GM21529 (cell line): ENCODE measurements at regions not wholly inside any gene's neighbourhood (a gene's known extent, or its start where the extent isn't known, plus 50 kb on each side); places are given as distances from the start of the nearest gene placed in this dataset.

Source experiments
- ATAC-seq: cut with Tn5 transposase; IDR thresholded peaks from one replicate; pipeline ENCODE4 v1.9.1; 2021; ENCODE audit not compliant: unreplicated experiment

DNA sequence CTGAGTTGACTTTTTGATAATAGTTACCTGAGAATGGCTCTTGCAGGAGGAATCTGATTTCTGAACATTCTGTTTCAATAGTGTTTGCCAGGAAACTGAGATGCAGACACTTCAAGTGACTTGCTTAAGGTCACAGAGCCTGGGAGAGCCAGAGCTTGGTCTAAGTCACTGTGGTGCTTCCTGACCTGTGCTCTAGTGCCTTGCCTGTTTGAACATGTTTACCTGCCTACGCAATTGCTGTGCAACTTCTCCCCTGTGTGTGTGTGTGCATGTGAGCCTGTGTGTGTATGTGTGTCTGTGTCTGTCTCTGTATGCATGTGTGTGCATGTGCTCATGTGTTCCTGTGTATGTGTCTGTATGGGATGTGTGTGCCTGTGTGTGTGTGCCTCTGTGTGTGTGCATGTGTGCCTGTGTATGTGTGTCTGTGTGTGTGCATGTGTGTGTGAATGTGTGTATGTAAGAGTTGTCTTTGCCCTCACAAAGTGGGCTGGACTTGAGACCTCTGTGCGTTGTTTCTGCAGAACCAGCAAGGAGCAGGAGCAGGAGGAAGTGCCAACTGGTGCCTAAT, 185.8 kb downstream of the GADD45G start:
- ATAC-seq: no peak

DNA sequence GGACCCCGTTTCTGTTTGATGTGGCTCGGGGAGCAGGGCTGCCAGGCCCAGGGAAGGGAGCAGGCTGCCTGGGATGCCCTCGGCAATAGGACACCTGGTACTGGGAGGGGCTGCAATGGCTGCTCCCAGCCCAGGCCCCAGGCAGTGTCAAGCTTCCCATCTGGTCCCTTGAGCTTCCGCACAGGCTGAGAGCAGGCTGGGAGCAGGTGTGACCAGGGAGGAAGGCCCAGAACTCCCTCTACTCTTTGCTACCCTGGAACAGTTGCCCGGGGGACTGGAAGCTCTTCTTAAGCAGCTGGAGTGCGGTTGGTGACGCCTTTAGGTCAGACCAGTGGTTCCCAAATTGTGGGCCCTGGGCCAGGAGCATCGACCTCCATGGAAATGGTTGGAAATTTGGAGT, 186.9 kb downstream of the GADD45G start:
- ATAC-seq: no peak

DNA sequence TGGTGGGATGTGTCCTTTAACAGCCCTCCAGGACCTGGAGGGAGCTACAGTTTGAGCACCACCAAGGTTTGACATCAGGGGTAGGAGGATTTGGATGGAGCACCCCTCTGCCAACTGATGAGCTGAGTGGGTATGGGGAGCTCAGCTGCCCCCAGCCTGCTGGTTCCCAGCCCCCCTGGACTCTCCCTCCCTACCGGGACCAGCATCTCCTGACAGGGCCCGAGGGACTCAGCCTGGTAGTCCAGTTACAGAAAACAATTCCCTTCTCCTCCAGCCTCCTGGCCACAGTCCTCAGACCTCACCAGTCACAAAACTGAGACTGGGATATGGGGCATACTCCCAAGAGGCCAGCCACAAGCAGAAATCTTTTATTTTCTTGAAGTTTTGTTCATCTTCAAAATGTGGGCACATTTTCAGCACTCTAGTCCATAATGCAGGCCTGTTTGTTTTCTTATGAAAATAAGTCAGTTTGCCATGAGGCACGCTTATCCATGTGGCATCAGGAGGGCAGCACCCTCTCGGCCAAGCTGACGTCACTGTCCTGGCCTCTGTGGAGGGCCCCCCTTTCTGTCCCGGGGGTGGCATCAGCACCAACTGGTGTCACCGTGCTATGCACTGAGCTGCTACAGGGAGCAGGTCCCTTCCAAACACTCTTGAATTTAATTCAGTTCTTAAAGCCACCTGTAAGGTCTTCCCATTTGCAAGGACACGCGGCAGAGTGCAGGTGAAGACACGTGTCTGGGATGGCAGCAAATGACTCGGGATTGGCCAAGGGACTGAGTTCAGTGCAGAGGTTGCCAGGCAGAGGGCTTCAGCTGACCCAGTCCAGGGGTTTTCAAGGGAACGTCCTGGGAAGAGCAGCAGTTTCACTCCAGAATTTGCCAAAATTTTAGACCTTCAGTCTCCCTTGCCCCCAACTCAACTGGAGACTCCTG, 187.6 kb downstream of the GADD45G start:
- no peak for ATAC-seq

GRCh38 chr9:89793124-89793495, 188.3 kb downstream of the GADD45G start:
- ATAC-seq: no peak

DNA sequence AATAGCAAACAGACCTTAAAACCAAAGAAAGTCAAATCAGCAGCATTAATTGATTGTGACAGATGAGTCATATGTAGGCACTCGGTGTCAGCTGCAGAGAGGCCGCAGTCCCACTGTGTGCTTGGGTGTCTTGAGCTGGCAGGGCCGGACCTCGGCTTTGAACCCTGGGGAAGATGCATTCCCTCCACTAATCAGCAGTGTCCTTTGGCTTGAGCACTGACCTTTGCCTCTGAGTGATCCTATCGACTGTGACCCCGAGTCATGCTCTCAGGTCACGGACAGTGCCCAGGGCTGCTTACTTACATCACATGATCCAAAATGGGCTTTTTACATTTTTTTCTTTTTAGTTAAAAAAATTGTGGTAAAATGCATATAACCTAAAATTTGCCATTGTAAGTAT, 188.7 kb downstream of the GADD45G start:
- ATAC-seq: no peak

DNA sequence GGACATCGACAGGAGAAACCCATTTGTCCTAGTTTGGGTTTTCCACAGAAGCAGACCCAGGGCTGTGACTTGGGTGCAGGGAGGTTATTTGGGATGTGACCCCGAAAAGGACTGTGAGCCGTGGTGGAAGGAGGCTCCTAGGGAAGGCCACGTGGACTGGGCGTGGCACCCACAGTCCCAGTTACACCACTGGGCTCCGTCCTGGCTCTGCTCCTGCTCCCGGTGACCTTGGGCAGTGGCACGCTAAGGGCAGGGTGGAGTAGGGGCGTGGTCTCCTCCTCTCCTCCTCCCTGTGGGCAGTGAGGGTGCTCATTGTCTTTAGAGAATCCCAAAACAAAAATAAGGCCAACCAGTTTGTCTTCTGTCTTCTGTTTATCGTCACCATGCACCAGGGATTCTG, 190.1 kb downstream of the GADD45G start:
- no peak for ATAC-seq

DNA sequence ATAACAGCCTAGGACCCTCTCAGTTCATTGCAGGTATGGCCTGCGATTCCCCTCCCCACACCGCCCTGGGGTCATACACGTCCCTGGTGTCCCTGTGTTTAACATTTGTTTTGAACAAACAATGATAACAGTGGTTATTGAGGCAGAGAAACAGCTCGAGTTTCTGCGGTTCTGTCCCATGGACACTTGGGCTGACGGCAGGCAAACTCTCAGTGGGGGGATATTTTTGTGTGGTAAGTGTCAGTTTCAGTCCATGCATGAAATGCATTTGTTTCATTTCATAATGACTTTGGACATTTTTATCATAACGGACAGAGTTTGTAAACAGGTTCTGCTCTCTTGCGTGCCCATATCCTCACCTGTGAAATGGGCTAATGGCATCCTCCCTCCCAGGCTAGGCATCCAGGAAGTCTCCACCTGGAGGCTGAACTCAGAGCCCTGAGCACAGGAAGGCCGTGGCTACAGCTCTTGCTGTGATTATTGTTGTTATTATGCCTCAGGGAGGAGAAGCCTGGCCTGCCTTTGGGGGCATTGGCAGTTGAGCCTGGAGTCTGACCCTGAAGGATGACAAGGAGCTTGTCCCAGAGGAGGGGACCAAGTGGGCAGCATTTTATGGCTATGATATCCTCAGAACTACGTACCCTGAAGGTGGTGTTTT, 190.9 kb downstream of the GADD45G start:
- no peak for ATAC-seq

- no peak for ATAC-seq
These were observed 191.8 kb downstream of the GADD45G start for GRCh38 chr9:89796606-89797005.

DNA sequence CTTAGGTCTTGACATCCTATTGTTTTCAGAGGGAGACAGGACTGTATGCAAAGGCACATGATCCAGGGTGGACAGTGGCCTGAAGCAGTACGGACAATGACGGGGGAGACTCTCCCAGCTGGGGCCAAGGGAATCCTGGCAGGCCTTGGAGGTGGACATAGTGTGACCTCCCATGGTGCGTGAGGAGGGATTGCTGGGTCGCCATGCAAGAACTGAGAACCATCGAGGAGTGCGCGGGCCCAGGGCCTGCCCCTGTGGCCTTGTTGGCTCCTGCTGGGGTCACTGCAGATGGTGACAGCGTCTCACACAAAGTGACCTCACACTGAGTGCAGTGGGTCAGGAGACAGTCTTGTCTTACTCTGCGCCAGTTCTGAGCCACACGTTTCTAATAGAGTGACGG, 192.4 kb downstream of the GADD45G start:
- ATAC-seq: no peak

DNA sequence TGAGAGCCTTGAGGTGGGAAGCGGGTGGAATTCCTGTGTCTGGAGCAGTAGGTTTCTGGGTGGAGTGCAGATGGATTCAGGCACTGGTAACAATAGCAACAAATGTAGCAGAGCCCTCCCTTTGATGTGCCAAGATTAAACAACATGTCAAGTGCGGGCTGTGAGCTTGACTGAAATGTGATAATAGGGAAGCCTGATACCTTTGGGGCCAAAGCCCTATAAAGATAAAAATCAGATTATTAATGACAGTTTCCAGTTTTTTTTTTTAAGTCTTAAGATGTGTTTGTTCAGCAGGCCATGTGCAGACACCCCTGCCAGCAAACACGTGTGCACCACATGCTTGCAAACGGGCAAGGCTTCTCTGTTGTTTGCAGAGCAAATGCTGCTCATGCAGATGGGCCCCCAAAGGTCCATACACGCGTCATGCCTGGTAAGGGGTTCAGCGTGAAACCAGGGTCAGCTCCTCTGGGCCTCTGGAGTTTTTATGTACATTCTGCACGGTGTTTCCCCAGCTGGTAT, 193.2 kb downstream of the GADD45G start:
- ATAC-seq: no peak

GRCh38 chr9:89798547-89799120, 193.8 kb downstream of the GADD45G start:
- no peak for ATAC-seq

DNA sequence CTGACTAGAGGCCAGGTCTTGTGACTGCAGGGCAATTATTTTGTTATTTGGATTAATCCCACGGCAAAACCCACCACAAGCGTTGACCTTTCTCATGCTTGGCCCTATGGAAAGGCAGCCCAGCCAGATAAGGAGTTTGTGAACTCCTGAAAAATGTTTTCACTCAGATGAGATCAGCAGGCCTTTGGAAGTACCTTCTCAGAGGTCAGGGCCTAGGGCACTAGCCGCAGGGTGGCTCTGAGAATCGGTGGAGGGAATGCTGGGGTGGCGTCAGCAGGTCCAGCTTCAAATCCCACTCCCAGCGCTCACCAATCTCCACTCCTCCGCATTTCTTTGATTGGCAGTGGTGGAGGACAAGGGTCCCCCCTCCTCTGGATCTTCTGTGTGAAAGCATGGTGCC, 194.4 kb downstream of the GADD45G start:
- ATAC-seq: no peak

- no peak for ATAC-seq
These were observed 195.0 kb downstream of the GADD45G start for GRCh38 chr9:89799766-89800165.

DNA sequence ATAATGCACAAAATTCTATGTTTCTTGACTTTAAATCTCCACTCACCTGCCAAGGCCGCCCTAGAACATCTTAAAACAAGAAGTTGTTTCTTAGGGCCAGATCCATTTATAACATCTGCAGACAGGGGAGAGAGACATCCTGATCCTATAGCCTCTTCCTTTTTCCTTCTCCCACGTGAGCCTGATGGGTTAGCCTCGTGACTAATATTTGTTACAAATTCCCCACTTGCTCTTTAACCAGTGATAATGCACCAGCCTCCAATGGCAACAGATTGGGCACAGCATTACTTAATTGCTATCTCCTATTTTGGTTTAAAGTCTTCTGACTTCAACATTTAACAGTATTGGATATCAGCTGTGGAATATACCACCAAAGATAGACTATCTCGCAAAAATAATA, 196.5 kb downstream of the GADD45G start:
- ATAC-seq: no peak

GRCh38 chr9:89801742-89802670, 197.2 kb downstream of the GADD45G start:
- no peak for ATAC-seq

DNA sequence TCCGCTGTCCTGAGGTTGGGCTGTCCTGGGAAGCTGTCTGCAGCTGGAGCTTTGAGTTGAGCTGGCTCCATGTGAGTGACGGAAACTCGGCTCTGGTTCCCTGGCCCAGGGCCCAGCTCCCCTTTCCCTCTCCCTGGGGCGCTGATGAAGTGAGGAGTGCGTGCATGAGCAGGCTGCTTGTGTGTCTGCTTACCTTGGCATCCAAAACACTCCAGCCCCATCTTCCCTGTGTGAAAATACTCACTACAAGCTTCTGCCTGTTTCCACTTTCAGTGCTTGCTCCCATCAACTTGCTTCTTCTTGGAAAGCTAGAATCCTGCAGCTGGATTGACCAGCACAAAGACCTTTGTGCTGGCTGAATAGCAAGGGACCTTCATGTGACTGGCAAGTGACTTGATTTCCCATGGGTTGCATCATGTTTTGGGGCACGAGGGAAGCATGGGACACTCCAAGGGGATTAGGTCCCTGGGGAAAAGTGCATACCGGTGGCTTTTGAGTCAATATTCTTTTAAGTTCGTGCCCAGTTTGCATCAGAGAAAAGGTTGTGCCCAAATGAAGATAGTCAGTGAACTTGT, 198.1 kb downstream of the GADD45G start:
- no peak for ATAC-seq

DNA sequence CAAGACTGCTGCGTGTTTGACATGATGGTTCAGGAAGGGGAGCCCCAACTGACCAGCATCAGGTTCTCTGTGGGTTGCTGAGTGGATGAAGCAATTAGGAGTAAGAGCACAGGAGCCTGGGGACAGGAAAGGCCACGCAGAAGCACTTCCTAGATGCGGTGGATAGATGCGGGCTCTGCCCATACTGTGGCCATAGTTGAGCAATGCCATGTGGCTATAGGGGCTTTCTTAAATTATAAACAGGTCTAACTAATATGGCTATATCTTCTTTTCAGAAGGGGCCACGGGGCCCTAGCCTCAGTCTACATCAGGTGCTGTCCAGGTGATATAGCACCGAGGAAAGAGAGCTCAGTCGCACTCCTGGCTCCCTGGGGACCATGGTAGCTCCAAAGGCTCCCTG, 198.6 kb downstream of the GADD45G start:
- no peak for ATAC-seq

DNA sequence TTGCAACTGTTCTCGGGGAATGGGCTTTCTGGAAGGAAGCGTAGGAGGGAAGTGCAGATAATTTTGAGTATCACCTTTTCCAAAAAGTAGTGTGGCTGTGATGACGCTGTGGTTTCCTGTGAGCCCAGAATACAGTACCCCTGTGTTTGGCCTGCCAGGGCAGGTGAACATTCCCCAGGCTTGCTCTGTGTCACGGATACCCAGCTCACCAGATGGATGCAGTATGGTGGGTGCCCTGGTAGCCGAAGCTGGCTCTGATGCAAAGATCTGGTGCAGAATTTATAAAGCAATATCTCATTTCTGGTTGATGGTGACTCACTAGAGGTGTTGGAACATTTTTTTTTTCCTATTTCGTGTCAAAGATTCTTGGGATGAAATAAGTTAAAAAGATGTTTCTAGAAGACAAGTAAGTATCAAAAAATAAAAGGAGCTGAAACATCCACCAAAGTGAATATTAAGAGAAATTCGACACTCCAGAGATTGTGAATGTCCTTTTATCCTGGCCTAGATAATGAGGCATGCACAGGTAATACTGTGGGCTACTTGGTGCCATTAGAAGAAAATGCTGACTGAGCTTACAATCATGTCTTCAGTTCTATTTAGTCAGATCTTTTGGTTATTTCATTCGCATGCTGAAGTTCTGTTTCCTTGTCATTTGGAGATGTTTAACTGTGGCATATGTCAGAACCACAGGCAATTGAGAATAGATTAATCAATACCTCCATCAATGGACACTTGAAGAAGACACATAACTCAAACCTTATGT, 200.1 kb downstream of the GADD45G start:
- no peak for ATAC-seq

DNA sequence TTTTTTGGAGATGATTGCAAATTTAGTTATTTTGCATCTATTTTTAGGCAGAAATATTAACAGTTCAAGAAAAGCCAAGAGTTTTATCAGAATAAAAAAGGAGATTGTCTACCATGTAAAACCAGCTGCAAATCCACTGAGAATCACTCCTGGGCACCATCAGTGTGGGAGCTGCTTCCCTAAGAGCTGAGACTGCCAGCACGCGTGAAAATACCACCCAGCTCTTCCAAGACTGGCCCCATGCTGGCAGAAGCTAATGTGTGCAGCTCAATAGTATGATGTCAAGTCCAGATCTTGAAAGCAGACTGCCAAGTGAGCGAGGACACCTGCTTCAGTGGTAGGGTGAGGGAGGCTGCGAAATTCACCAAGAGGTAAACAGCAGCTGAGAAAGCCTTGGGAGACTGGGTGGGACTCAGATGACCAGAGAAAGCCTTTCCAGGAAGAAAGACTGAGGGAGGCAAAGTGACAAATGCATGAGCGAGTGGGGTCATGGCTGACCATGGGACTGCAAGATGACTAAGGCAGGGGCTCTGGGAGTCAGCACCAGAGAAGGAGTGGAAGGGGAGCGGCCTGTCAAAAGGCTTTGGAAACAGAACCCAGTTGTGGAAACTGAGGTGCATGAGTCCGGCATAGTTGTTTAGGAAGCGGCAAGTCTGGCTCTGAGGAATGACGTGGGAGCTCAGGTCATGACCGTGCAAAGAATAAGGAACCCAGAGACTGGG, 200.9 kb downstream of the GADD45G start:
- no peak for ATAC-seq
